CD4-positive, CD25-positive, alpha-beta regulatory T cell (primary cell): ENCODE measurements at regions not wholly inside any gene's neighbourhood (a gene's known extent, or its start where the extent isn't known, plus 50 kb on each side); places are given as distances from the start of the nearest gene placed in this dataset.

ENCODE experiments used
- ATAC-seq, 2 donors: fragments of 150-1000 bp; cut with Tn5 transposase; one replicate each; pipeline ENCODE4 v1.10.0; 2021; ENCODE audit warnings: low read depth in 2 of 2, moderate number of reproducible peaks in 2 of 2, moderate library complexity in 1 of 2
- DNase-seq, 3 donors: peaks; one replicate each; pipeline versions ENCODE4 v3.0.0 to v3.0.0-alpha.2; 2012 to 2022; ENCODE audit warnings: mixed read lengths in 1 of 3
- H3K27ac ChIP-seq: one replicate; pipeline ENCODE4 v1.7.0; 2013; ENCODE audit warnings: mild to moderate bottlenecking, low read length; ENCODE audit not compliant: insufficient read depth, poor library complexity, severe bottlenecking
- H3K27me3 ChIP-seq: one replicate; pipeline ENCODE4 v1.7.0; 2013; ENCODE audit warnings: low read length; ENCODE audit not compliant: control insufficient read depth, insufficient read depth
- H3K36me3 ChIP-seq: one replicate; pipeline ENCODE4 v1.7.0; 2013; ENCODE audit warnings: mild to moderate bottlenecking, low read length, moderate library complexity; ENCODE audit not compliant: control insufficient read depth, insufficient read depth
- H3K4me1 ChIP-seq: 2 replicates; pipeline ENCODE4 v1.7.0; 2013; ENCODE audit warnings: mild to moderate bottlenecking, low read length; ENCODE audit not compliant: insufficient read depth, control insufficient read depth, poor library complexity, severe bottlenecking
- H3K4me3 ChIP-seq: one replicate; pipeline ENCODE4 v1.7.0; 2013; ENCODE audit warnings: low read depth, mild to moderate bottlenecking, low read length, moderate library complexity
- H3K9me3 ChIP-seq, 2 experiments: 1 replicate in 1 of 2; 2 replicates in 1 of 2; pipeline ENCODE4 v1.7.0; 2013; ENCODE audit warnings: low read length in 2 of 2, mild to moderate bottlenecking in 1 of 2, moderate library complexity in 1 of 2; ENCODE audit not compliant: control insufficient read depth in 2 of 2
- H3K27ac Mint-ChIP-seq, 3 donors: one replicate each; pipeline ENCODE4 v1.8.0; 2020 to 2022; ENCODE audit warnings: mild to moderate bottlenecking in 3 of 3, mixed read lengths in 3 of 3, moderate library complexity in 2 of 3
- H3K27me3 Mint-ChIP-seq: one replicate; pipeline ENCODE4 v1.8.0; 2022; ENCODE audit warnings: mild to moderate bottlenecking, mixed read lengths
- H3K36me3 Mint-ChIP-seq: one replicate; pipeline ENCODE4 v1.8.0; 2020; ENCODE audit warnings: mixed read lengths
- H3K4me1 Mint-ChIP-seq, 4 donors: one replicate each; pipeline ENCODE4 v1.8.0; 2020 to 2022; ENCODE audit warnings: mixed read lengths in 4 of 4, mild to moderate bottlenecking in 1 of 4
- H3K4me3 Mint-ChIP-seq, 4 donors: one replicate each; pipeline ENCODE4 v1.8.0; 2020 to 2022; ENCODE audit warnings: mild to moderate bottlenecking in 4 of 4, mixed read lengths in 4 of 4, moderate library complexity in 3 of 4
- H3K9me3 Mint-ChIP-seq, 7 donors: one replicate each; pipeline ENCODE4 v1.8.0; 2020 to 2022; ENCODE audit warnings: mixed read lengths in 7 of 7, mild to moderate bottlenecking in 3 of 7, moderate library complexity in 2 of 7

- Histone ChIP-seq H3K4me1 (no peaks in the 10 kb centered on the region), H3K36me3 (no peaks in the 10 kb centered on the region), H3K9me3 (no peaks in the 10 kb centered on the region), H3K27me3 (no peaks in the 10 kb centered on the region), H3K27ac (no peak overlapping the region), H3K4me3 (no peak overlapping the region)
- DNase-seq (no peak), ATAC-seq (no peak)
- Mint-ChIP-seq H3K27me3 (peaks cover 9% of the 10 kb centered on the region), H3K27ac (no peak overlapping the region), H3K9me3 (peaks cover 0 to 4% (median 0%) of the 10 kb centered on the region in 7 donors), H3K4me1 (no peaks in the 10 kb centered on the region), H3K36me3 (no peaks in the 10 kb centered on the region), H3K4me3 (no peak overlapping the region)
Measured at GRCh38 chr2:15760232-15760910, 168.7 kb downstream of the DDX1 start.

GRCh38 chr2:15761056-15761455 is 169.4 kb downstream of the DDX1 start:
- Mint-ChIP-seq H3K4me3 (no peak overlapping the region), H3K4me1 (no peaks in the 10 kb centered on the region)
- no peak for ATAC-seq

GRCh38 chr2:15761910-15762309 is 170.2 kb downstream of the DDX1 start:
- Mint-ChIP-seq H3K4me1 (no peaks in the 10 kb centered on the region), H3K27ac (no peak overlapping the region), H3K36me3 (no peaks in the 10 kb centered on the region), H3K9me3 (peaks cover 0 to 4% (median 0%) of the 10 kb centered on the region in 7 donors), H3K27me3 (peaks cover 8% of the 10 kb centered on the region), H3K4me3 (no peak overlapping the region)
- ATAC-seq (no peak), DNase-seq (no peak)
- Histone ChIP-seq H3K27ac (no peak overlapping the region), H3K27me3 (no peaks in the 10 kb centered on the region), H3K4me1 (no peaks in the 10 kb centered on the region), H3K4me3 (no peak overlapping the region), H3K9me3 (no peaks in the 10 kb centered on the region), H3K36me3 (no peaks in the 10 kb centered on the region)

More at GRCh38 chr2:15761056-15761455, 169.4 kb downstream of the DDX1 start:
- Histone ChIP-seq H3K4me1 (no peaks in the 10 kb centered on the region), H3K27ac (no peak overlapping the region), H3K4me3 (no peak overlapping the region), H3K9me3 (no peaks in the 10 kb centered on the region), H3K36me3 (no peaks in the 10 kb centered on the region), H3K27me3 (no peaks in the 10 kb centered on the region)
- DNase-seq = no peak
- peaks cover 8% of the 10 kb centered on the region for H3K27me3 Mint-ChIP-seq
- H3K9me3 Mint-ChIP-seq = peaks cover 0 to 4% (median 0%) of the 10 kb centered on the region in 7 donors
- H3K27ac Mint-ChIP-seq = no peak overlapping the region
- no peaks in the 10 kb centered on the region for H3K36me3 Mint-ChIP-seq

- no peak overlapping the region for H3K4me3 ChIP-seq
- no peaks in the 10 kb centered on the region for H3K4me1 ChIP-seq
- no peaks in the 10 kb centered on the region for H3K9me3 ChIP-seq
- peaks cover 8% of the 10 kb centered on the region for H3K27me3 Mint-ChIP-seq
- no peaks in the 10 kb centered on the region for H3K36me3 ChIP-seq
- no peaks in the 10 kb centered on the region for H3K4me1 Mint-ChIP-seq
- no peak overlapping the region for H3K27ac Mint-ChIP-seq
- H3K36me3 Mint-ChIP-seq = no peaks in the 10 kb centered on the region
- H3K27me3 ChIP-seq = no peaks in the 10 kb centered on the region
- H3K4me3 Mint-ChIP-seq = no peak overlapping the region
- peaks cover 0 to 4% (median 0%) of the 10 kb centered on the region in 7 donors for H3K9me3 Mint-ChIP-seq
- ATAC-seq = no peak
- no peak for DNase-seq
- no peak overlapping the region for H3K27ac ChIP-seq
Measured at GRCh38 chr2:15762449-15762848, 170.8 kb downstream of the DDX1 start.

- Histone ChIP-seq H3K36me3 (no peaks in the 10 kb centered on the region), H3K9me3 (no peaks in the 10 kb centered on the region), H3K27ac (no peak overlapping the region), H3K27me3 (no peaks in the 10 kb centered on the region), H3K4me1 (no peaks in the 10 kb centered on the region), H3K4me3 (no peak overlapping the region)
- Mint-ChIP-seq H3K36me3 (no peaks in the 10 kb centered on the region), H3K9me3 (peaks cover 0 to 3% (median 0%) of the 10 kb centered on the region in 7 donors), H3K27me3 (peaks cover 4% of the 10 kb centered on the region), H3K4me1 (no peaks in the 10 kb centered on the region), H3K4me3 (no peak overlapping the region), H3K27ac (no peak overlapping the region)
- ATAC-seq (no peak), DNase-seq (no peak)
Measured at GRCh38 chr2:15763106-15763821, 171.6 kb downstream of the DDX1 start.

GRCh38 chr2:15763822-15764682 is 172.4 kb downstream of the DDX1 start:
- H3K36me3 ChIP-seq = no peaks in the 10 kb centered on the region
- no peak for DNase-seq
- no peaks in the 10 kb centered on the region for H3K9me3 ChIP-seq
- H3K4me3 Mint-ChIP-seq = no peak overlapping the region
- no peaks in the 10 kb centered on the region for H3K27me3 ChIP-seq
- H3K36me3 Mint-ChIP-seq = no peaks in the 10 kb centered on the region
- H3K27me3 Mint-ChIP-seq = peaks cover 4% of the 10 kb centered on the region
- H3K9me3 Mint-ChIP-seq = peaks cover 0 to 3% (median 0%) of the 10 kb centered on the region in 7 donors
- ATAC-seq = no peak
- no peaks in the 10 kb centered on the region for H3K4me1 ChIP-seq
- H3K4me1 Mint-ChIP-seq = no peaks in the 10 kb centered on the region
- H3K27ac Mint-ChIP-seq = no peak overlapping the region
- no peak overlapping the region for H3K4me3 ChIP-seq
- no peak overlapping the region for H3K27ac ChIP-seq

GRCh38 chr2:15764683-15765011 is 173.0 kb downstream of the DDX1 start:
- peaks cover 4% of the 10 kb centered on the region for H3K27me3 Mint-ChIP-seq
- Histone ChIP-seq H3K4me1 (no peaks in the 10 kb centered on the region), H3K27ac (no peak overlapping the region), H3K36me3 (no peaks in the 10 kb centered on the region), H3K27me3 (no peaks in the 10 kb centered on the region), H3K4me3 (no peak overlapping the region), H3K9me3 (no peaks in the 10 kb centered on the region)
- no peak overlapping the region for H3K27ac Mint-ChIP-seq
- H3K4me1 Mint-ChIP-seq = no peaks in the 10 kb centered on the region
- no peak for DNase-seq
- H3K36me3 Mint-ChIP-seq = no peaks in the 10 kb centered on the region
- no peak for ATAC-seq
- no peak overlapping the region for H3K4me3 Mint-ChIP-seq
- H3K9me3 Mint-ChIP-seq = peaks cover 0 to 3% (median 0%) of the 10 kb centered on the region in 7 donors
